OCI-LY3 (cell line): ENCODE measurements at regions not wholly inside any gene's neighbourhood (a gene's known extent, or its start where the extent isn't known, plus 50 kb on each side); places are given as distances from the start of the nearest gene placed in this dataset.

Source experiments
- H2AFZ ChIP-seq: fragments of 200-600, 300-600 bp; shearing (Covaris generic); 2 replicates; pipeline ENCODE4 v1.6.0; 2014; ENCODE audit warnings: antibody characterized with exemption, low read depth, low read length
- H3K27ac ChIP-seq: fragments of 200-600, 300-600 bp; sonication (generic); 2 replicates; pipeline ENCODE4 v1.5.1; 2014; ENCODE audit warnings: mild to moderate bottlenecking, low read length, moderate library complexity, mixed read lengths
- H3K27me3 ChIP-seq: fragments of 200-600, 300-600 bp; sonication (generic); 2 replicates; pipeline ENCODE4 v1.6.1; 2014; ENCODE audit warnings: low read depth, low read length, mixed read lengths
- H3K36me3 ChIP-seq: fragments of 200-600, 300-600 bp; sonication (generic); replicated peaks from 2 replicates; pipeline ENCODE3; 2014; ENCODE audit warnings: low read depth, low read length, mixed read lengths
- H3K4me1 ChIP-seq: fragments of 300-600, 200-600 bp; sonication (generic); 2 replicates; pipeline ENCODE4 v1.6.1; 2014; ENCODE audit warnings: low read length, mixed read lengths
- H3K4me2 ChIP-seq: fragments of 200-600, 300-600 bp; sonication (generic); 2 replicates; pipeline ENCODE4 v1.6.1; 2014; ENCODE audit warnings: low read length, mixed read lengths
- H3K4me3 ChIP-seq: fragments of 300-600, 200-600 bp; sonication (generic); 2 replicates; pipeline ENCODE4 v1.5.1; 2014; ENCODE audit warnings: antibody characterized with exemption, mild to moderate bottlenecking, low read length, moderate library complexity
- H3K79me2 ChIP-seq: fragments of 300-600, 200-600 bp; shearing (Covaris generic); 2 replicates; pipeline ENCODE4 v1.6.1; 2014; ENCODE audit warnings: mild to moderate bottlenecking, low read length, mixed read lengths
- H3K9ac ChIP-seq: fragments of 300-600, 200-600 bp; shearing (Covaris generic); 2 replicates; pipeline ENCODE4 v1.6.0; 2014; ENCODE audit warnings: mild to moderate bottlenecking, low read length, moderate library complexity
- H3K9me3 ChIP-seq: fragments of 200-600, 300-600 bp; shearing (Covaris generic); 2 replicates; pipeline ENCODE4 v1.6.1; 2014; ENCODE audit warnings: low read length, mixed read lengths; ENCODE audit not compliant: insufficient read depth
- H4K20me1 ChIP-seq: fragments of 200-600, 300-600 bp; sonication (generic); 2 replicates; pipeline ENCODE4 v1.6.1; 2016; ENCODE audit warnings: low read length, mixed read lengths; ENCODE audit not compliant: insufficient read depth
- CTCF ChIP-seq: fragments of 200-600, 300-600 bp; sonication (generic); IDR thresholded peaks from 2 replicates; pipeline ENCODE4 v1.5.1; 2014; ENCODE audit warnings: antibody characterized with exemption, low read length, low read depth
- EZH2phosphoT487 ChIP-seq: fragments of 200-600 bp; shearing (Covaris generic); IDR thresholded peaks from 2 replicates; pipeline ENCODE4 v1.6.1; 2018; ENCODE audit warnings: antibody characterized with exemption, mixed run types, low read depth

GRCh38 chr18:24926649-24927048 is 425.3 kb downstream of the ZNF521 start:
- Histone ChIP-seq H3K27me3 (no peaks in the 10 kb centered on the region; the same call in 1 of the 2 replicates), H3K4me2 (no peak overlapping the region), H3K79me2 (no peaks in the 10 kb centered on the region), H3K9ac (no peak overlapping the region), H3K4me1 (peaks cover 15% of the 10 kb centered on the region), H2AFZ (no peak overlapping the region), H3K36me3 (no peaks in the 10 kb centered on the region), H4K20me1 (no peaks in the 10 kb centered on the region), H3K27ac (no peak overlapping the region), H3K4me3 (no peak overlapping the region), H3K9me3 (no peaks in the 10 kb centered on the region)
- no peak for TF ChIP-seq EZH2phosphoT487
- no peak for TF ChIP-seq CTCF

GRCh38 chr18:24928301-24928878 is 423.6 kb downstream of the ZNF521 start:
- H2AFZ ChIP-seq = no peak overlapping the region
- H3K9ac ChIP-seq = no peak overlapping the region
- no peak for TF ChIP-seq EZH2phosphoT487
- no peak overlapping the region for H3K4me3 ChIP-seq
- no peak overlapping the region for H3K27ac ChIP-seq
- peaks cover 4% of the 10 kb centered on the region for H3K4me1 ChIP-seq
- no peaks in the 10 kb centered on the region for H3K79me2 ChIP-seq
- no peak overlapping the region for H3K4me2 ChIP-seq
- no peaks in the 10 kb centered on the region; the same call in 1 of the 2 replicates for H3K27me3 ChIP-seq
- H3K36me3 ChIP-seq = no peaks in the 10 kb centered on the region
- no peaks in the 10 kb centered on the region for H4K20me1 ChIP-seq
- no peaks in the 10 kb centered on the region for H3K9me3 ChIP-seq

GRCh38 chr18:24930478-24930877 is 421.5 kb downstream of the ZNF521 start:
- Histone ChIP-seq H3K36me3 (no peaks in the 10 kb centered on the region), H3K9me3 (no peaks in the 10 kb centered on the region), H3K4me2 (no peak overlapping the region), H3K4me1 (no peaks in the 10 kb centered on the region), H4K20me1 (no peaks in the 10 kb centered on the region), H3K27ac (no peak overlapping the region), H3K4me3 (no peak overlapping the region), H3K27me3 (no peaks in the 10 kb centered on the region), H3K79me2 (no peaks in the 10 kb centered on the region), H2AFZ (no peak overlapping the region), H3K9ac (no peak overlapping the region)
- TF ChIP-seq CTCF (no peak), EZH2phosphoT487 (no peak)

- no peak overlapping the region for H2AFZ ChIP-seq
- TF ChIP-seq CTCF = no peak
- no peak for TF ChIP-seq EZH2phosphoT487
Observed at GRCh38 chr18:24930971-24931370, 421.0 kb downstream of the ZNF521 start.

GRCh38 chr18:24933345-24933744 is 418.6 kb downstream of the ZNF521 start:
- no peaks in the 10 kb centered on the region for H3K36me3 ChIP-seq
- no peak overlapping the region for H2AFZ ChIP-seq
- no peaks in the 10 kb centered on the region for H3K4me1 ChIP-seq
- no peak overlapping the region for H3K4me2 ChIP-seq
- no peak overlapping the region for H3K9ac ChIP-seq
- H3K79me2 ChIP-seq = no peaks in the 10 kb centered on the region
- H3K27me3 ChIP-seq = no peaks in the 10 kb centered on the region
- no peaks in the 10 kb centered on the region for H4K20me1 ChIP-seq
- no peak overlapping the region for H3K4me3 ChIP-seq
- H3K9me3 ChIP-seq = no peaks in the 10 kb centered on the region
- H3K27ac ChIP-seq = no peak overlapping the region
- no peak for TF ChIP-seq EZH2phosphoT487
- no peak for TF ChIP-seq CTCF

More at GRCh38 chr18:24930971-24931370, 421.0 kb downstream of the ZNF521 start:
- Histone ChIP-seq H3K4me1 (no peaks in the 10 kb centered on the region), H3K27me3 (no peaks in the 10 kb centered on the region), H3K4me3 (no peak overlapping the region), H3K9me3 (no peaks in the 10 kb centered on the region), H3K4me2 (no peak overlapping the region), H3K27ac (no peak overlapping the region), H3K36me3 (no peaks in the 10 kb centered on the region), H3K79me2 (no peaks in the 10 kb centered on the region), H3K9ac (no peak overlapping the region), H4K20me1 (no peaks in the 10 kb centered on the region)
